ENCODE measurements at regions not wholly inside any gene's neighbourhood (a gene's known extent, or its start where the extent isn't known, plus 50 kb on each side); places are given as distances from the start of the nearest gene placed in this dataset.
A peak's percentile ranks its signal among the peaks of the same experiment; 100 is the strongest.

- no peak overlapping the region for H3K4me3 ChIP-seq (ENCODE audit: low read length)
- DNase-seq (ENCODE audit: low read depth) = no peak
- TF ChIP-seq, protein P1, sequence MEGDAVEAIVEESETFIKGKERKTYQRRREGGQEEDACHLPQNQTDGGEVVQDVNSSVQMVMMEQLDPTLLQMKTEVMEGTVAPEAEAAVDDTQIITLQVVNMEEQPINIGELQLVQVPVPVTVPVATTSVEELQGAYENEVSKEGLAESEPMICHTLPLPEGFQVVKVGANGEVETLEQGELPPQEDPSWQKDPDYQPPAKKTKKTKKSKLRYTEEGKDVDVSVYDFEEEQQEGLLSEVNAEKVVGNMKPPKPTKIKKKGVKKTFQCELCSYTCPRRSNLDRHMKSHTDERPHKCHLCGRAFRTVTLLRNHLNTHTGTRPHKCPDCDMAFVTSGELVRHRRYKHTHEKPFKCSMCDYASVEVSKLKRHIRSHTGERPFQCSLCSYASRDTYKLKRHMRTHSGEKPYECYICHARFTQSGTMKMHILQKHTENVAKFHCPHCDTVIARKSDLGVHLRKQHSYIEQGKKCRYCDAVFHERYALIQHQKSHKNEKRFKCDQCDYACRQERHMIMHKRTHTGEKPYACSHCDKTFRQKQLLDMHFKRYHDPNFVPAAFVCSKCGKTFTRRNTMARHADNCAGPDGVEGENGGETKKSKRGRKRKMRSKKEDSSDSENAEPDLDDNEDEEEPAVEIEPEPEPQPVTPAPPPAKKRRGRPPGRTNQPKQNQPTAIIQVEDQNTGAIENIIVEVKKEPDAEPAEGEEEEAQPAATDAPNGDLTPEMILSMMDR (IDR thresholded peaks at IDR 0.05; ENCODE audit: insufficient read depth, low read depth, low read length, missing control alignments) = no peak
Observed at GRCh38 chr13:47564041-47564440, 437.0 kb downstream of the SUCLA2 start.

DNA sequence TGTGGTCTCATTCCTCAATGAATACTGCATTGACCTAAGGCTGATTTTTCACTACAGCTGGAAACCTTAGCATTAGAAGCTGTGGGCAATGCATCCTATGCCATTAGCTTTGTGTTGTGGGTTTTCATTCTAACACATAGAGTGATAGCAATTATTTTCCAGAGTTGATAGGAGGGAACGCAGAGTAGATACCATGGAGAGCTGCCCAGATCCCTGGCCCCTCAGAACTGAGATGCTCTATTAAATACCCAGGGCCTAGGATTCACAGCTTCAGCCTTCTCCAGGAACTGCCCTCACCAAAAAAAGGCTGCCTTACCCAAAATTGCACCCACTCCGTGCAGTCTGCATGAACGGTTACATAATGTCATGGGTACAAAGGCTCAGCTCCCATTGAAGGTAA is 444.4 kb downstream of the SUCLA2 start:
- no peak for DNase-seq (ENCODE audit: low read depth)
- no peak overlapping the region for H3K4me3 ChIP-seq (ENCODE audit: low read length)
- TF ChIP-seq, protein P1 (IDR thresholded peaks at IDR 0.05; ENCODE audit: insufficient read depth, low read depth, low read length, missing control alignments) = no peak

DNA sequence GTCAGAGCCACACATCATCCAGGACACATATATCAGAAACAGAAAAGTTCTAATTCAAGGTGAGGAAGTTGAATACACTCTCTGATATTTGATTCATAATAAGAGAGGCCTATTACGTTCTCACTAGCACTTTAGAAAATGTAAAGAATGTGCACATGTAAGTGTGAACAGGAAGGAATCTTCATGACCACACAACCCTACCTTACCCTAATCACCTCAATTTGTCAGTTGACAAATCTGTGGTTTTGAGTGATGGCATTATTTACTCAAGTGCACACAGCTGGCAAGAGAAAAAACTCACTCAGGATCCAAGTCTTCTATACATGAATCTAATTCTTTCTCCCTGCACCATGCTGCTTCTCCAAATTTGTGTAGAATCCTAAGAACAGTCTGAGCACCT is 445.8 kb downstream of the SUCLA2 start:
- TF ChIP-seq, protein P1 (IDR thresholded peaks at IDR 0.05; ENCODE audit: insufficient read depth, low read depth, low read length, missing control alignments) = no peak
- H3K4me3 ChIP-seq (ENCODE audit: low read length) = no peak overlapping the region
- peak; percentile 49 for DNase-seq (ENCODE audit: low read depth)

DNA sequence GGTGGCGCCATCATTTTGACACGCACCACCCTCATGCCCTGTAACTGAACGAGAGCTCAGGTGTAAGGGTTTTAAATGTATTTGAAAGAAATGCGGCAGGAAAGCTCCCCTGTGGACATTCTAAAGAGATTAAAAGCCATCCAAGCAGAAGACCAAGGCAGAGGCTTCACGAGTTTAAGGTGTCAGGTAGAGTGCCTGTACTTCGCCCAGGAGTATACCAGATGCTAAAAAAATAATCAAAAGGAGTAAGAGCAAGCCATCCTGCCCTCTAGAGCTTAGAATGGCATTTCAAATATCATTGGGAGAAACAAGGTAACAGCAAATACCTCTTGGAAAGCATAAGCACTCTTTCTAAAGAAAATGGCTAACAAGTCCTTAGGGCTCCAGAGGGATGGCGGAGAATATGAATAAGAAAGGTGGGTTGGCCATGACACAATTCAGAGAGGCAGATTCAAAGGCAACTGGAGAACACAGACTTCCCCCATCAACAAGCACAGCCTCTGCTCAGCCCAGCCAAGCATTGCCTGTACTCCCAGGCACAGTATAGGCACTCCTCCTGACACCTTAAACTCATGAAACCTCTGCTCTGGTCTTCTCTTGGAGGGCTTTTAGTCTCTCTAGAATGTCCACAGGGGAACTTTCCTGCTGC is 447.6 kb downstream of the SUCLA2 start:
- no peak overlapping the region for H3K4me3 ChIP-seq (ENCODE audit: low read length)
- no peak for DNase-seq (ENCODE audit: low read depth)
- TF ChIP-seq, protein P1 (IDR thresholded peaks at IDR 0.05; ENCODE audit: insufficient read depth, low read depth, low read length, missing control alignments) = no peak

GRCh38 chr13:47549219-47549752 is 451.8 kb downstream of the SUCLA2 start:
- H3K4me3 ChIP-seq (ENCODE audit: low read length) = no peak overlapping the region
- TF ChIP-seq, protein P1 (IDR thresholded peaks at IDR 0.05; ENCODE audit: insufficient read depth, low read depth, low read length, missing control alignments) = no peak
- no peak for DNase-seq (ENCODE audit: low read depth)

DNA sequence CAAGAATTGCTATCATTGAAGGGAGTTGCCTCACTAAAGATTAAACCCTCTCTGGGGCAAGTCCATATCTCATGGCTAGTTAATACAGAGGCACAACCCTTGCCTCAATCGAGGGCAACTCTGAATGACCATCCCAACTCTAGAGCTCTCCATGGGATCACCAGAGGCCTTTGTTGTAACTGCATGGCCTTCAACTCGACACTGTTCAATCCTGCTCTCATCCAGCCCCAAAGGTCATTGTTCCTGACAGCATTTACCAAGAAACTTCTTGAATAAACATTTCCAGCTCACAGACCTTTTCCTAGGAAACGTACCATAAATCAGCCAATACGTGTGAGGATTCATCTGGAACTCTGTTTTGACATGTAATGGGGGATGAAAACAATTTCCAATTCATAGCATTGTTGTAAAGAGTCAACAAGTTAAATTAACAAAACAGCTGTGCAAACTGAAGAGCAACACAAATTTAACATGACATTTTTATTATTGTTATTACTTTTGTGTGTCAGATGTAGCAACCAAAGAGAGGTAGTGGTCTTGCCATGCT is 452.7 kb downstream of the SUCLA2 start:
- DNase-seq (ENCODE audit: low read depth) = no peak
- no peak overlapping the region for H3K4me3 ChIP-seq (ENCODE audit: low read length)
- TF ChIP-seq, protein P1 (IDR thresholded peaks at IDR 0.05; ENCODE audit: insufficient read depth, low read depth, low read length, missing control alignments) = no peak
